GM10266 (cell line): ENCODE measurements at regions not wholly inside any gene's neighbourhood (a gene's known extent, or its start where the extent isn't known, plus 50 kb on each side); places are given as distances from the start of the nearest gene placed in this dataset.

ENCODE experiments used
- DNase-seq: peaks from one replicate; pipeline ENCODE4 v3.0.0; 2012; ENCODE audit errors: extremely low spot score
- TF ChIP-seq, protein P1 (sequence below): IDR thresholded peaks from 2 replicates; pipeline ENCODE4 v1.5.1; 2012; ENCODE audit warnings: mild to moderate bottlenecking, low read depth; ENCODE audit not compliant: control insufficient read depth, insufficient read depth; ENCODE audit errors: missing control alignments

GRCh38 chr18:27579364-27579763, 394.3 kb upstream of the CHST9 start:
- no peak for DNase-seq
- TF ChIP-seq, protein P1, sequence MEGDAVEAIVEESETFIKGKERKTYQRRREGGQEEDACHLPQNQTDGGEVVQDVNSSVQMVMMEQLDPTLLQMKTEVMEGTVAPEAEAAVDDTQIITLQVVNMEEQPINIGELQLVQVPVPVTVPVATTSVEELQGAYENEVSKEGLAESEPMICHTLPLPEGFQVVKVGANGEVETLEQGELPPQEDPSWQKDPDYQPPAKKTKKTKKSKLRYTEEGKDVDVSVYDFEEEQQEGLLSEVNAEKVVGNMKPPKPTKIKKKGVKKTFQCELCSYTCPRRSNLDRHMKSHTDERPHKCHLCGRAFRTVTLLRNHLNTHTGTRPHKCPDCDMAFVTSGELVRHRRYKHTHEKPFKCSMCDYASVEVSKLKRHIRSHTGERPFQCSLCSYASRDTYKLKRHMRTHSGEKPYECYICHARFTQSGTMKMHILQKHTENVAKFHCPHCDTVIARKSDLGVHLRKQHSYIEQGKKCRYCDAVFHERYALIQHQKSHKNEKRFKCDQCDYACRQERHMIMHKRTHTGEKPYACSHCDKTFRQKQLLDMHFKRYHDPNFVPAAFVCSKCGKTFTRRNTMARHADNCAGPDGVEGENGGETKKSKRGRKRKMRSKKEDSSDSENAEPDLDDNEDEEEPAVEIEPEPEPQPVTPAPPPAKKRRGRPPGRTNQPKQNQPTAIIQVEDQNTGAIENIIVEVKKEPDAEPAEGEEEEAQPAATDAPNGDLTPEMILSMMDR: no peak

- DNase-seq: no peak
- TF ChIP-seq, protein P1: no peak
Observed at GRCh38 chr18:27577752-27578151, 392.6 kb upstream of the CHST9 start.

GRCh38 chr18:27577265-27577664, 392.2 kb upstream of the CHST9 start:
- TF ChIP-seq, protein P1: no peak
- no peak for DNase-seq

DNA sequence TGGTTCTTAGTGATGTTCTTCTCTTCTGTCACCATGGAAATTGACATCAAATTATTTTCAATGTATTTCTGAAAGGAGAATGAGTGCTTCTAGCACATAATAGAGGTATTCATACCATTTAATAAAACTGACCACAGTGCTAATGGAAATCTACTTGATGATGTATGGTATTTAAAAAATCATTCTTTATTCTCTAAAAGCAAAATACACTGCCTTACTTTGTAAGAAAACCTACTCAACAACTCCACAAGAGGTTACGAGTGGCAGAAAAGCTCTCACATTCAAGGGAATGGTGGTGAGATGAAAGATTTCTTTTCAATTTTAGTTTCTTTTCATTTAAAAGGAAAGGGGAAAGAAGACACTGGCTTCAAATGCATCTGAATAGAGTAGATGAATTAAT, 382.3 kb upstream of the CHST9 start:
- DNase-seq: no peak
- TF ChIP-seq, protein P1: no peak

GRCh38 chr18:27564066-27564465, 379.0 kb upstream of the CHST9 start:
- TF ChIP-seq, protein P1: no peak
- no peak for DNase-seq

DNA sequence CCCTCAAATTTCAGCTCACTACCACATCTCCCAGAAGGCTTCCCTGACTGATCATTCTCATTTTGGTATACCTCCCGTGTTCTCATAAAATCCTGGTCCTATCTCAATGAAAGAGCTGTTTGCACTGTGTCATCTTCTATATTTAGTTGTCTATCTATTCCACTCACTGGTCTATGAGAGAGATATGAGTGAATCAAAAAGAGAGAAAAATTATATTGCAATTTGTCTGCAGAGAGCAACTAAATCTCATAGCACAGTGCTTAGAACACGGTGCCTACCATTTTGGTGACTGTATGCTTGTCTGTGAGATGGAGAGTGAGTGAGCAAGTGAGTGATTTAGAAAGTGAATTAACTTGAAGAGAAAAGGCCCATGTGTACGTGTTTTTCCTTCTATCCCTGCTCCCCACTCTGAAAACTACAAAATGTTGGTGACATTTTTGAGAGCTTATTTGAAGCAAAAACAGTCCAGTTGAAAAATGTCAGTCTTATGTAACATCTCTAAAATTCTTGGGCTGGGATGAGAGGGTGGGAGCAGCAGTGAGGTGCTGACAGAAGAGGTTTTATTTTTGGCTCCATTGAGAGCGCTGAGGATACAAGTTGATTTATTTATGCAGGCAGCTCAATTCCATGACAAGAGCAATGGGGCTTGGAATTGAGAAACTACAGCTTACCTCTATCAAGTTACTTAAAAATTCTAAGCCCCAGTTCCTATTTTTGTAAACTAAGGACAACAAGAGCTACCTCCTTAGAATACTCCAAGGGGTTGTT, 373.5 kb upstream of the CHST9 start:
- TF ChIP-seq, protein P1: no peak
- no peak for DNase-seq

DNA sequence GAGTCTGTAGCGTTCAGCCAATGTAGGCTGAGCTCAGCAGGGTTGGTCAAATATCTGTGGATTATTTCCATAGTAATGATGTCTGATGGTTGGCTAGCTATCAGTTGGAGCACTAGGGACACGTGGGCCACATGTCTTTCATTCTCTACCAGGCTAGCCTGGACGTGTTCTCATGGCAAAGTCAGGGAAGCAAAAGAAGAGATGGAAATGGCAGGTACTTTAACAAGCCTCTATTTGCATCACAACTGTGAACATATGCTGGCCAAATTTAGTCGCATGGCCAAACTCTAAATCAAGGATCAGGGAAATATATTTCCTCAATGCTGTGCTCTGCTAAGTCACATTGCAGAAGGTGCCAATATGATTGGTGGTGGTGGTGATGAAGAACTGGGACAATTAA, 371.6 kb upstream of the CHST9 start:
- TF ChIP-seq, protein P1: no peak
- no peak for DNase-seq
